ENCODE measurements at regions not wholly inside any gene's neighbourhood (a gene's known extent, or its start where the extent isn't known, plus 50 kb on each side); places are given as distances from the start of the nearest gene placed in this dataset.

- Histone ChIP-seq H3K9me3 (ENCODE audit: insufficient read depth, low read length) (no peaks in the 10 kb centered on the region), H3K27me3 (ENCODE audit: low read depth, low read length) (no peaks in the 10 kb centered on the region), H4K20me1 (ENCODE audit: insufficient read depth, low read length) (no peaks in the 10 kb centered on the region), H3K27ac (ENCODE audit: low read length) (no peak overlapping the region), H3K4me3 (ENCODE audit: low read length) (no peak overlapping the region), H3K9ac (ENCODE audit: low read length) (no peak overlapping the region), H3K36me3 (replicated peaks; ENCODE audit: low read depth, low read length) (no peaks in the 10 kb centered on the region), H3K4me1 (ENCODE audit: low read length) (no peaks in the 10 kb centered on the region), H2AFZ (ENCODE audit: low read depth, low read length) (no peak overlapping the region), H3K4me2 (ENCODE audit: low read length) (no peak overlapping the region), H3K79me2 (ENCODE audit: low read length) (no peaks in the 10 kb centered on the region)
- TF ChIP-seq EZH2phosphoT487 (IDR thresholded peaks at IDR 0.05; ENCODE audit: low read depth) (no peak), CTCF (IDR thresholded peaks at IDR 0.05; ENCODE audit: low read depth, low read length) (no peak)
Observed at GRCh38 chrX:4397471-4397870, 684.0 kb upstream of the PRKX start.

GRCh38 chrX:4382273-4382672 lies 668.8 kb upstream of the PRKX start:
- Histone ChIP-seq H3K9me3 (ENCODE audit: insufficient read depth, low read length) (no peaks in the 10 kb centered on the region), H3K4me1 (ENCODE audit: low read length) (no peaks in the 10 kb centered on the region), H3K79me2 (ENCODE audit: low read length) (no peaks in the 10 kb centered on the region), H3K9ac (ENCODE audit: low read length) (no peak overlapping the region), H3K4me2 (ENCODE audit: low read length) (no peak overlapping the region), H4K20me1 (ENCODE audit: insufficient read depth, low read length) (no peaks in the 10 kb centered on the region), H3K4me3 (ENCODE audit: low read length) (no peak overlapping the region), H2AFZ (ENCODE audit: low read depth, low read length) (no peak overlapping the region), H3K27ac (ENCODE audit: low read length) (no peak overlapping the region), H3K36me3 (replicated peaks; ENCODE audit: low read depth, low read length) (no peaks in the 10 kb centered on the region), H3K27me3 (ENCODE audit: low read depth, low read length) (no peaks in the 10 kb centered on the region)
- no peak for TF ChIP-seq EZH2phosphoT487 (IDR thresholded peaks at IDR 0.05; ENCODE audit: low read depth)
- no peak for TF ChIP-seq CTCF (IDR thresholded peaks at IDR 0.05; ENCODE audit: low read depth, low read length)

DNA sequence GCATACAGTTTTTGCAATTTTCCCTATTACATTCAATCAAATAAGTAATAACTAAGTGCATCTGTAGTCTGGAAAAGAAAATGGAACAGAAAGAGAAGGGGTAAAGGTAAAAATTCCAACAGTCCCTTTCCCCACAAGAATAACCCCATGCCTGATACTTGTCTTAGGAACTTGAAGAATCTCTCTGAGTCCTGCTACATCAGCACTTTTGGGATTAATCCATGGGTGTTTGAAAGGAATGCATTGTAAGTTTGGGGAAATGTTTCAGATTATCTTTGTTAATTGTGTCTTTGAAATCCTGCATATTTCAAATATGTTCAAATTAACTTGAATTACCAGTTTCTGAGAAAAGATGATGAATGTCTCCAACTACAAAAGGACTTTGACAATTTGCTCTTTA lies 667.3 kb upstream of the PRKX start:
- Histone ChIP-seq H3K27ac (ENCODE audit: low read length) (no peak overlapping the region), H3K4me1 (ENCODE audit: low read length) (no peaks in the 10 kb centered on the region), H3K4me2 (ENCODE audit: low read length) (no peak overlapping the region), H3K9me3 (ENCODE audit: insufficient read depth, low read length) (no peaks in the 10 kb centered on the region), H4K20me1 (ENCODE audit: insufficient read depth, low read length) (no peaks in the 10 kb centered on the region), H3K79me2 (ENCODE audit: low read length) (no peaks in the 10 kb centered on the region), H3K27me3 (ENCODE audit: low read depth, low read length) (no peaks in the 10 kb centered on the region), H3K4me3 (ENCODE audit: low read length) (no peak overlapping the region), H3K36me3 (replicated peaks; ENCODE audit: low read depth, low read length) (no peaks in the 10 kb centered on the region), H2AFZ (ENCODE audit: low read depth, low read length) (no peak overlapping the region), H3K9ac (ENCODE audit: low read length) (no peak overlapping the region)
- TF ChIP-seq EZH2phosphoT487 (IDR thresholded peaks at IDR 0.05; ENCODE audit: low read depth) (no peak), CTCF (IDR thresholded peaks at IDR 0.05; ENCODE audit: low read depth, low read length) (no peak)

DNA sequence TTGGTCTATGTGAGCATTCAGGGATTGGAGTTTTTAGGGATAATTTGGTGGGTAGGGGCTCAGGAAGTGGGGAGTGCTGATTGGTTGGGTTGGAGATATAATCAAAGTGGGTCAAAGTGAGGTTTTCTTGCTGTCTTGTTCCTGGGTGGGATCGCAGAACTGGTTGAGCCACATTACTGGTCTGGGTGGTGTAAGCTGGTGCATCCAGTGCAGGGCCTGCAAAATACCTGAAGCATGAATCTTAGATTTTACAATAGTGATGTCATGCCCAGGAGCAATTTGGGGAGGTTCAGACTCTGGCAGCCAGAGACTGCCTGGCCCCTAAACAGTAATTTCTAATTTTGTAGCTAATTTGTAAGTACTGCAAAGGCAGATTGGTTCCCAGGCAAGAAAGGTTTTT lies 665.6 kb upstream of the PRKX start:
- TF ChIP-seq EZH2phosphoT487 (IDR thresholded peaks at IDR 0.05; ENCODE audit: low read depth) (no peak), CTCF (IDR thresholded peaks at IDR 0.05; ENCODE audit: low read depth, low read length) (no peak)
- no peaks in the 10 kb centered on the region for H3K79me2 ChIP-seq (ENCODE audit: low read length)

More for the DNA sequence above, 665.6 kb upstream of the PRKX start:
- Histone ChIP-seq H3K27me3 (ENCODE audit: low read depth, low read length) (no peaks in the 10 kb centered on the region), H4K20me1 (ENCODE audit: insufficient read depth, low read length) (no peaks in the 10 kb centered on the region), H3K4me1 (ENCODE audit: low read length) (no peaks in the 10 kb centered on the region), H3K9me3 (ENCODE audit: insufficient read depth, low read length) (no peaks in the 10 kb centered on the region), H3K36me3 (replicated peaks; ENCODE audit: low read depth, low read length) (no peaks in the 10 kb centered on the region), H3K4me2 (ENCODE audit: low read length) (no peak overlapping the region), H3K4me3 (ENCODE audit: low read length) (no peak overlapping the region), H3K9ac (ENCODE audit: low read length) (no peak overlapping the region), H3K27ac (ENCODE audit: low read length) (no peak overlapping the region), H2AFZ (ENCODE audit: low read depth, low read length) (no peak overlapping the region)

All from OCI-LY3 (cell line).